ENCODE measurements at regions not wholly inside any gene's neighbourhood (a gene's known extent, or its start where the extent isn't known, plus 50 kb on each side); places are given as distances from the start of the nearest gene placed in this dataset.
A peak's percentile ranks its signal among the peaks of the same experiment; 100 is the strongest.

GRCh38 chr2:207422380-207422779, 107.4 kb upstream of the CREB1 start:
- in situ Hi-C loops (cut with MboI): no loop called here

GRCh38 chr2:207423886-207424285, 105.9 kb upstream of the CREB1 start:
- ATAC-seq (peak; percentile 99), DNase-seq (ENCODE audit: low read depth, low spot score) (peak; percentile 74), FAIRE-seq (peak; percentile 75)
- SMC1A ChIA-PET (ENCODE audit: uncharacterized antibody, unreplicated experiment): interaction anchor here (0.6 to 1.5 kb wide), 7 partner anchors 10 to 197 kb away, joined by 3 to 6 read pairs (median 3); no protein-coding TSS in a partner anchor
- CTCF ChIA-PET: interaction anchor here (1.2 to 1.4 kb wide), 2 partner anchors 36 to 71 kb away, joined by 5 to 6 read pairs; no protein-coding TSS in a partner anchor
- H3K27ac ChIP-seq (ENCODE audit: control insufficient read depth, insufficient read depth): no peak overlapping the region
- POLR2A ChIA-PET: no interaction called here
- in situ Hi-C loops (cut with MboI): no loop called here
- intact Hi-C loops (cut with micrococcal nuclease; ENCODE audit: unreplicated experiment): no loop called here
- BruUV-seq (replicated peaks): no TSS peak
- H2AFZ ChIP-seq (ENCODE audit: control insufficient read depth, low read depth, low read length): no peak overlapping the region
- H3K9me3 ChIP-seq (replicated peaks; ENCODE audit: control insufficient read depth, insufficient read depth, low read length): peaks cover 9% of the 10 kb centered on the region
- 17% methylated on average over 3 of the region's 3 CpGs for WGBS (ENCODE audit: insufficient coverage, insufficient replicate concordance, low lambda C conversion rate, missing lambda C conversion rate)
- no peaks in the 10 kb centered on the region for H3K36me3 ChIP-seq (ENCODE audit: control insufficient read depth in 2 of 2, insufficient read depth in 2 of 2, low read length in 1 of 2)
- no peak overlapping the region for H3K4me3 ChIP-seq
- H3K79me2 ChIP-seq (ENCODE audit: control insufficient read depth, insufficient read depth, low read length): no peaks in the 10 kb centered on the region
- H3K9ac ChIP-seq (ENCODE audit: control insufficient read depth, insufficient read depth, low read length): no peak overlapping the region
- no peaks in the 10 kb centered on the region for H3K27me3 ChIP-seq (replicated peaks in 1 of 2; ENCODE audit: control insufficient read depth in 2 of 2, insufficient read depth in 2 of 2, low read length in 1 of 2)
- no peak overlapping the region; the same call in 1 of the 2 replicates for H3K4me2 ChIP-seq (ENCODE audit: control insufficient read depth, insufficient read depth)
- peaks cover 5% of the 10 kb centered on the region; the same call in 1 of the 2 replicates for H3K4me1 ChIP-seq (ENCODE audit: control insufficient read depth, insufficient read depth, low read length)
- H4K20me1 ChIP-seq (ENCODE audit: control insufficient read depth, insufficient read depth): no peaks in the 10 kb centered on the region
- RAD21 ChIA-PET (ENCODE audit: unreplicated experiment): interaction anchor here (0.7 to 1.4 kb wide), 2 partner anchors 94 to 138 kb away, joined by 3 to 5 read pairs; no protein-coding TSS in a partner anchor
- TF ChIP-seq STAT1 (conservative IDR thresholded peaks at IDR 0.05) (no peak), ZNF622 (IDR thresholded peaks at IDR 0.05) (no peak), CHD4 (IDR thresholded peaks at IDR 0.05) (no peak), HDAC2 (IDR thresholded peaks at IDR 0.05) (no peak), ZBTB4 (CRISPR knock-in tag; IDR thresholded peaks at IDR 0.05) (no peak), E2F4 (IDR thresholded peaks at IDR 0.05; ENCODE audit: low read depth, low read length) (no peak), NR2C1 (IDR thresholded peaks at IDR 0.05) (no peak), RBBP5 (conservative IDR thresholded peaks at IDR 0.05) (no peak), KDM1A (IDR thresholded peaks at IDR 0.05; ENCODE audit: borderline replicate concordance) (no peak), LARP7 (IDR thresholded peaks at IDR 0.05) (no peak), BMI1 (IDR thresholded peaks at IDR 0.05; ENCODE audit: borderline replicate concordance) (no peak), YY1 (IDR thresholded peaks at IDR 0.05; ENCODE audit: low read depth, low read length) (peak; percentile 79), BHLHE40 (IDR thresholded peaks at IDR 0.05; ENCODE audit: borderline replicate concordance in 1 of 2, low read depth in 2 of 2, low read length in 1 of 2) (peak; percentile 12 to 37; a peak in 1 of 4 replicates), TCF7 (IDR thresholded peaks at IDR 0.05; ENCODE audit: borderline replicate concordance) (no peak), NRF1 (conservative IDR thresholded peaks at IDR 0.05; ENCODE audit: low read depth, low read length) (no peak)

More at GRCh38 chr2:207422380-207422779, 107.4 kb upstream of the CREB1 start:
- FAIRE-seq (no peak), DNase-seq (ENCODE audit: low read depth, low spot score) (no peak), ATAC-seq (no peak)
- Histone ChIP-seq H2AFZ (ENCODE audit: control insufficient read depth, low read depth, low read length) (no peak overlapping the region), H3K4me3 (no peak overlapping the region), H3K27me3 (replicated peaks in 1 of 2; ENCODE audit: control insufficient read depth in 2 of 2, insufficient read depth in 2 of 2, low read length in 1 of 2) (no peaks in the 10 kb centered on the region), H3K9ac (ENCODE audit: control insufficient read depth, insufficient read depth, low read length) (no peak overlapping the region), H3K27ac (ENCODE audit: control insufficient read depth, insufficient read depth) (no peak overlapping the region), H3K9me3 (replicated peaks; ENCODE audit: control insufficient read depth, insufficient read depth, low read length) (peaks cover 9% of the 10 kb centered on the region), H4K20me1 (ENCODE audit: control insufficient read depth, insufficient read depth) (no peaks in the 10 kb centered on the region), H3K4me1 (ENCODE audit: control insufficient read depth, insufficient read depth, low read length) (peaks cover 5% of the 10 kb centered on the region; the same call in 1 of the 2 replicates), H3K4me2 (ENCODE audit: control insufficient read depth, insufficient read depth) (no peak overlapping the region), H3K36me3 (ENCODE audit: control insufficient read depth in 2 of 2, insufficient read depth in 2 of 2, low read length in 1 of 2) (no peaks in the 10 kb centered on the region), H3K79me2 (ENCODE audit: control insufficient read depth, insufficient read depth, low read length) (no peaks in the 10 kb centered on the region)
- ChIA-PET RAD21 (ENCODE audit: unreplicated experiment) (no interaction called here), POLR2A (no interaction called here), CTCF (no interaction called here), SMC1A (ENCODE audit: uncharacterized antibody, unreplicated experiment) (no interaction called here)
- intact Hi-C loops (cut with micrococcal nuclease; ENCODE audit: unreplicated experiment): no loop called here
- BruUV-seq (replicated peaks): no TSS peak
- TF ChIP-seq YY1 (IDR thresholded peaks at IDR 0.05; ENCODE audit: low read depth, low read length) (no peak), GABPA (IDR thresholded peaks at IDR 0.05; ENCODE audit: low read depth) (no peak), HDGF (IDR thresholded peaks at IDR 0.05) (no peak), CBX3 (IDR thresholded peaks at IDR 0.05; ENCODE audit: borderline replicate concordance, low read depth) (no peak)
- 62% methylated on average over 3 of the region's 3 CpGs for WGBS (ENCODE audit: insufficient coverage, insufficient replicate concordance, low lambda C conversion rate, missing lambda C conversion rate)

Measured in GM12878 (cell line).